ENCODE measurements at regions not wholly inside any gene's neighbourhood (a gene's known extent, or its start where the extent isn't known, plus 50 kb on each side); places are given as distances from the start of the nearest gene placed in this dataset.

GRCh38 chr1:29900712-29901111 is 664.4 kb downstream of the PTPRU start:
- TF ChIP-seq, protein P1, sequence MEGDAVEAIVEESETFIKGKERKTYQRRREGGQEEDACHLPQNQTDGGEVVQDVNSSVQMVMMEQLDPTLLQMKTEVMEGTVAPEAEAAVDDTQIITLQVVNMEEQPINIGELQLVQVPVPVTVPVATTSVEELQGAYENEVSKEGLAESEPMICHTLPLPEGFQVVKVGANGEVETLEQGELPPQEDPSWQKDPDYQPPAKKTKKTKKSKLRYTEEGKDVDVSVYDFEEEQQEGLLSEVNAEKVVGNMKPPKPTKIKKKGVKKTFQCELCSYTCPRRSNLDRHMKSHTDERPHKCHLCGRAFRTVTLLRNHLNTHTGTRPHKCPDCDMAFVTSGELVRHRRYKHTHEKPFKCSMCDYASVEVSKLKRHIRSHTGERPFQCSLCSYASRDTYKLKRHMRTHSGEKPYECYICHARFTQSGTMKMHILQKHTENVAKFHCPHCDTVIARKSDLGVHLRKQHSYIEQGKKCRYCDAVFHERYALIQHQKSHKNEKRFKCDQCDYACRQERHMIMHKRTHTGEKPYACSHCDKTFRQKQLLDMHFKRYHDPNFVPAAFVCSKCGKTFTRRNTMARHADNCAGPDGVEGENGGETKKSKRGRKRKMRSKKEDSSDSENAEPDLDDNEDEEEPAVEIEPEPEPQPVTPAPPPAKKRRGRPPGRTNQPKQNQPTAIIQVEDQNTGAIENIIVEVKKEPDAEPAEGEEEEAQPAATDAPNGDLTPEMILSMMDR (IDR thresholded peaks at IDR 0.05; ENCODE audit: insufficient read depth, low read depth, low read length), result no peak
- no peak for TF ChIP-seq EZH2 (IDR thresholded peaks at IDR 0.05; ENCODE audit: insufficient read depth, low read length)
